GM12891 (cell line): ENCODE measurements at regions not wholly inside any gene's neighbourhood (a gene's known extent, or its start where the extent isn't known, plus 50 kb on each side); places are given as distances from the start of the nearest gene placed in this dataset.

Experiments
- POLR2A ChIP-seq: IDR thresholded peaks from 2 replicates; pipeline ENCODE4 v1.6.1; 2011; ENCODE audit warnings: low read depth, low read length, control low read depth
- POLR2AphosphoS5 ChIP-seq: IDR thresholded peaks from 2 replicates; pipeline ENCODE4 v1.6.1; 2011; ENCODE audit warnings: low read depth, low read length, control low read depth
- POU2F2 ChIP-seq: IDR thresholded peaks from 2 replicates; pipeline ENCODE4 v1.6.1; 2011; ENCODE audit warnings: low read depth, mild to moderate bottlenecking, control low read depth, low read length, moderate library complexity
- SPI1 ChIP-seq: IDR thresholded peaks from 2 replicates; pipeline ENCODE4 v1.6.1; 2011; ENCODE audit warnings: low read depth, low read length, control low read depth
- TAF1 ChIP-seq: IDR thresholded peaks from 2 replicates; pipeline ENCODE4 v1.6.1; 2011; ENCODE audit warnings: low read depth, low read length, control low read depth

DNA sequence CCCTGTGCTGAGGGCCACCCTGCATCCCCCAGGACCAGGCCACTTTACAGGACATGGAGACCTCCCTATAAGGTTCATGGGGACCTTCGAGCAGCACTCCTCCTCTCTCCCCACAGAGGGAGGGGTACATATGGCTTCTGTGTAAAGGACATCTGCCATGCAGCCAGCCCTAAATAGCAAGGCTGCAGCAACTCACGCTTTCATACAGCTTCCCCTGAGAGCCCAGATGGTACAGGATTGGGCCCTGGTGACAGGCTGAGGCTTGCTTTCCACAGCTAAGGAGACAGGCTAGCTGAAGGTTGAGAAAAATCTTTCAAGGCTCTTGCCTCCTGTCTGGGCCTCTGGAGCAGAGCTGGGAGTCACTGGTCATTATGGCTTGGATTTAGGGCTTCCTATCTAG lies 147.0 kb upstream of the ZNF366 start:
- no peak for TF ChIP-seq POLR2A
- TF ChIP-seq TAF1: no peak
- TF ChIP-seq POLR2AphosphoS5: no peak
- no peak for TF ChIP-seq SPI1
- TF ChIP-seq POU2F2: no peak
